ENCODE measurements at regions not wholly inside any gene's neighbourhood (a gene's known extent, or its start where the extent isn't known, plus 50 kb on each side); places are given as distances from the start of the nearest gene placed in this dataset.

- H3K4me1 ChIP-seq (ENCODE audit: control insufficient read depth, insufficient read depth, low read length), result no peaks in the 10 kb centered on the region
- no peak for DNase-seq (ENCODE audit: low read depth, low spot score)
- H3K9ac ChIP-seq (ENCODE audit: control insufficient read depth, insufficient read depth, low read length), result no peak overlapping the region
- H3K79me2 ChIP-seq (ENCODE audit: control insufficient read depth, insufficient read depth, low read length), result no peaks in the 10 kb centered on the region
- POLR2A ChIA-PET, result interaction anchor here (0.6 kb wide), 1 partner anchor 13 kb away, joined by 3 read pairs; no protein-coding TSS in a partner anchor
- CTCF ChIA-PET, result interaction anchor here (0.8 kb wide), 1 partner anchor 14 kb away, joined by 3 read pairs; no protein-coding TSS in a partner anchor
- no peaks in the 10 kb centered on the region for H3K36me3 ChIP-seq (ENCODE audit: control insufficient read depth in 2 of 2, insufficient read depth in 2 of 2, low read length in 1 of 2)
- H3K4me2 ChIP-seq (ENCODE audit: control insufficient read depth, insufficient read depth), result no peak overlapping the region
- 46% methylated on average over 9 of the region's 9 CpGs for WGBS (ENCODE audit: insufficient coverage, insufficient replicate concordance, low lambda C conversion rate, missing lambda C conversion rate)
- in situ Hi-C loops (cut with MboI) (no loop called here), intact Hi-C loops (cut with micrococcal nuclease; ENCODE audit: unreplicated experiment) (no loop called here)
- H4K20me1 ChIP-seq (ENCODE audit: control insufficient read depth, insufficient read depth), result no peaks in the 10 kb centered on the region
- H3K9me3 ChIP-seq (replicated peaks; ENCODE audit: control insufficient read depth, insufficient read depth, low read length), result no peaks in the 10 kb centered on the region
- SMC1A ChIA-PET (ENCODE audit: uncharacterized antibody, unreplicated experiment), result interaction anchor here (1.2 to 1.3 kb wide), 2 partner anchors 31 to 73 kb away, joined by 3 to 4 read pairs; no protein-coding TSS in a partner anchor
- no peak overlapping the region for H2AFZ ChIP-seq (ENCODE audit: control insufficient read depth, low read depth, low read length)
- no peak overlapping the region for H3K4me3 ChIP-seq
- ATAC-seq, result no peak
- FAIRE-seq, result no peak
- no TSS peak for BruUV-seq (replicated peaks)
- 0 out of 4 replicates have a peak, but pooled peaks cover 0 to 3% of the 10 kb centered on the region in 2 experiments for H3K27me3 ChIP-seq (replicated peaks in 1 of 2; ENCODE audit: control insufficient read depth in 2 of 2, insufficient read depth in 2 of 2, low read length in 1 of 2)
- RAD21 ChIA-PET (ENCODE audit: unreplicated experiment), result no interaction called here
- H3K27ac ChIP-seq (ENCODE audit: control insufficient read depth, insufficient read depth), result no peak overlapping the region
- TF ChIP-seq ASH2L (IDR thresholded peaks at IDR 0.05; ENCODE audit: borderline replicate concordance, low read depth) (no peak), IKZF1 (conservative IDR thresholded peaks at IDR 0.05) (no peak), SUZ12 (IDR thresholded peaks at IDR 0.05; ENCODE audit: unreplicated experiment) (no peak), NBN (IDR thresholded peaks at IDR 0.05) (no peak), GATAD2B (conservative IDR thresholded peaks at IDR 0.05; ENCODE audit: low read depth) (no peak), YY1 (IDR thresholded peaks at IDR 0.05; ENCODE audit: low read depth, low read length) (no peak), NFIC (IDR thresholded peaks at IDR 0.05; ENCODE audit: low read depth, low read length) (no peak), SIN3A (IDR thresholded peaks at IDR 0.05; ENCODE audit: low read depth, low read length) (no peak), SMAD5 (IDR thresholded peaks at IDR 0.05; ENCODE audit: low read depth) (no peak), TARDBP (IDR thresholded peaks at IDR 0.05; ENCODE audit: borderline replicate concordance) (no peak), PML (IDR thresholded peaks at IDR 0.05; ENCODE audit: low read length) (no peak), POLR2A (IDR thresholded peaks at IDR 0.05; ENCODE audit: low read depth, low read length) (no peak), SPI1 (IDR thresholded peaks at IDR 0.05; ENCODE audit: borderline replicate concordance, insufficient read depth, low read depth, low read length) (no peak), SMAD1 (IDR thresholded peaks at IDR 0.05; ENCODE audit: low read depth, partially characterized antibody) (no peak), CUX1 (IDR thresholded peaks at IDR 0.05; ENCODE audit: insufficient replicate concordance, low read depth, low read length) (no peak), FOS (IDR thresholded peaks at IDR 0.05; ENCODE audit: borderline replicate concordance, extremely low read depth, insufficient read length) (no peak)
- TF ChIP-seq, protein P1, sequence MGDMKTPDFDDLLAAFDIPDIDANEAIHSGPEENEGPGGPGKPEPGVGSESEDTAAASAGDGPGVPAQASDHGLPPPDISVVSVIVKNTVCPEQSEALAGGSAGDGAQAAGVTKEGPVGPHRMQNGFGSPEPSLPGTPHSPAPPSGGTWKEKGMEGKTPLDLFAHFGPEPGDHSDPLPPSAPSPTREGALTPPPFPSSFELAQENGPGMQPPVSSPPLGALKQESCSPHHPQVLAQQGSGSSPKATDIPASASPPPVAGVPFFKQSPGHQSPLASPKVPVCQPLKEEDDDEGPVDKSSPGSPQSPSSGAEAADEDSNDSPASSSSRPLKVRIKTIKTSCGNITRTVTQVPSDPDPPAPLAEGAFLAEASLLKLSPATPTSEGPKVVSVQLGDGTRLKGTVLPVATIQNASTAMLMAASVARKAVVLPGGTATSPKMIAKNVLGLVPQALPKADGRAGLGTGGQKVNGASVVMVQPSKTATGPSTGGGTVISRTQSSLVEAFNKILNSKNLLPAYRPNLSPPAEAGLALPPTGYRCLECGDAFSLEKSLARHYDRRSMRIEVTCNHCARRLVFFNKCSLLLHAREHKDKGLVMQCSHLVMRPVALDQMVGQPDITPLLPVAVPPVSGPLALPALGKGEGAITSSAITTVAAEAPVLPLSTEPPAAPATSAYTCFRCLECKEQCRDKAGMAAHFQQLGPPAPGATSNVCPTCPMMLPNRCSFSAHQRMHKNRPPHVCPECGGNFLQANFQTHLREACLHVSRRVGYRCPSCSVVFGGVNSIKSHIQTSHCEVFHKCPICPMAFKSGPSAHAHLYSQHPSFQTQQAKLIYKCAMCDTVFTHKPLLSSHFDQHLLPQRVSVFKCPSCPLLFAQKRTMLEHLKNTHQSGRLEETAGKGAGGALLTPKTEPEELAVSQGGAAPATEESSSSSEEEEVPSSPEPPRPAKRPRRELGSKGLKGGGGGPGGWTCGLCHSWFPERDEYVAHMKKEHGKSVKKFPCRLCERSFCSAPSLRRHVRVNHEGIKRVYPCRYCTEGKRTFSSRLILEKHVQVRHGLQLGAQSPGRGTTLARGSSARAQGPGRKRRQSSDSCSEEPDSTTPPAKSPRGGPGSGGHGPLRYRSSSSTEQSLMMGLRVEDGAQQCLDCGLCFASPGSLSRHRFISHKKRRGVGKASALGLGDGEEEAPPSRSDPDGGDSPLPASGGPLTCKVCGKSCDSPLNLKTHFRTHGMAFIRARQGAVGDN (IDR thresholded peaks at IDR 0.05), result no peak
These were observed 51.4 kb upstream of the CALM2 start for GRCh38 chr2:47227532-47228279.

Data from GM12878 (cell line).